Esophagus muscularis mucosa (tissue), 4 donors: ENCODE measurements at regions not wholly inside any gene's neighbourhood (a gene's known extent, or its start where the extent isn't known, plus 50 kb on each side); places are given as distances from the start of the nearest gene placed in this dataset.

Source experiments
- DNase-seq: peaks from one replicate; pipeline ENCODE4 v3.0.0-alpha.2; 2017; ENCODE audit errors: extremely low spot score
- H3K27ac ChIP-seq, 4 donors: fragments of 200-600 bp; sonication (generic); replicated peaks in 1 of 4; 1 replicate in 3 of 4; 2 replicates in 1 of 4; pipeline ENCODE4 v1.5.1; 2016 to 2019; ENCODE audit warnings: mild to moderate bottlenecking in 1 of 4
- H3K27me3 ChIP-seq, 4 donors: fragments of 200-600 bp; sonication (generic); one replicate each; pipeline versions ENCODE4 v1.5.1 to v1.6.0; 2016 to 2019
- H3K36me3 ChIP-seq, 4 donors: fragments of 200-600 bp; sonication (generic); one replicate each; pipeline ENCODE4 v1.5.1; 2016 to 2019
- H3K4me1 ChIP-seq, 4 donors: fragments of 200-600 bp; sonication (generic); one replicate each; pipeline ENCODE4 v1.5.1; 2016 to 2019
- H3K4me3 ChIP-seq, 4 donors: fragments of 200-600 bp; sonication (generic); 1 replicate in 2 of 4; 2 replicates in 2 of 4; pipeline ENCODE4 v1.5.1; 2016 to 2019; ENCODE audit warnings: mild to moderate bottlenecking in 4 of 4, moderate library complexity in 1 of 4
- H3K9me3 ChIP-seq, 4 donors: fragments of 200-600 bp; sonication (generic); 1 replicate in 3 of 4; 2 replicates in 1 of 4; pipeline ENCODE4 v1.5.1; 2016 to 2019
- CTCF ChIP-seq, 3 experiments: fragments of 200-600 bp in 2 of 3; fragments of 450-650 bp in 1 of 3; sonication (generic) in 2 of 3; IDR thresholded peaks; one replicate each; pipeline ENCODE4 v1.5.1; 2017 to 2019; ENCODE audit warnings: antibody characterized with exemption in 3 of 3, mild to moderate bottlenecking in 2 of 3, moderate library complexity in 1 of 3
- EP300 ChIP-seq: sonication (generic); formaldehyde crosslinking; IDR thresholded peaks from one replicate; pipeline ENCODE4 v1.6.1; 2017; ENCODE audit warnings: antibody characterized with exemption
- POLR2A ChIP-seq: fragments of 450-650 bp; IDR thresholded peaks from one replicate; pipeline ENCODE4 v1.6.1; 2017; ENCODE audit warnings: antibody characterized with exemption, moderate library complexity, mild to moderate bottlenecking, low read depth
- POLR2AphosphoS5 ChIP-seq, 2 donors: sonication (generic); formaldehyde crosslinking; IDR thresholded peaks; one replicate each; pipeline ENCODE4 v1.6.1; 2017; ENCODE audit warnings: antibody characterized with exemption in 2 of 2
- whole genome bisulfite sequencing: methylation state at CpG from one replicate; pipeline ENCODE4 v1.1.5; 2018; 5-methylcytosine and 5-hydroxymethylcytosine counted together
- intact Hi-C: fragments of 100-400 bp; cut with DNase I; formaldehyde crosslinking; loops from one replicate; pipeline ENCODE4 v1.15.1; 2023

GRCh38 chr11:126139111-126140091 is 72.0 kb downstream of the RPUSD4 start:
- WGBS: 32% methylated on average over 13 of the region's 13 CpGs
- TF ChIP-seq POLR2AphosphoS5 (IDR thresholded peaks at IDR 0.05): peak in 1 of 2 donors; percentile 78
- TF ChIP-seq EP300: no peak
- intact Hi-C loops: no loop called here
- H3K36me3 ChIP-seq: no peaks in the 10 kb centered on the region
- peak overlapping the region; percentile 74 to 84 (median 78) for H3K27ac ChIP-seq
- H3K27me3 ChIP-seq: no peaks in the 10 kb centered on the region
- H3K9me3 ChIP-seq: no peaks in the 10 kb centered on the region
- DNase-seq: no peak
- H3K4me1 ChIP-seq: peaks cover 48 to 80% (median 77%) of the 10 kb centered on the region in 4 donors
- H3K4me3 ChIP-seq: peak overlapping the region in 3 of 4 donors; percentile 8 to 29 (median 17)

GRCh38 chr11:126138636-126139035 is 72.8 kb downstream of the RPUSD4 start:
- no peaks in the 10 kb centered on the region for H3K27me3 ChIP-seq
- intact Hi-C loops: no loop called here
- H3K9me3 ChIP-seq: no peaks in the 10 kb centered on the region
- TF ChIP-seq POLR2AphosphoS5 (IDR thresholded peaks at IDR 0.05) (no peak), EP300 (no peak), POLR2A (no peak), CTCF (IDR thresholded peaks at IDR 0.05) (no peak)
- peak overlapping the region; percentile 74 to 84 (median 78) for H3K27ac ChIP-seq
- H3K36me3 ChIP-seq: no peaks in the 10 kb centered on the region
- H3K4me3 ChIP-seq: no peak overlapping the region
- DNase-seq: no peak
- peaks cover 48 to 85% (median 80%) of the 10 kb centered on the region in 4 donors for H3K4me1 ChIP-seq
- 48% methylated on average over 4 of the region's 7 CpGs for WGBS

- DNase-seq: no peak
- H3K27me3 ChIP-seq: no peaks in the 10 kb centered on the region
- no peaks in the 10 kb centered on the region for H3K36me3 ChIP-seq
- peak overlapping the region; percentile 25 to 84 (median 54) for H3K27ac ChIP-seq
- H3K9me3 ChIP-seq: no peaks in the 10 kb centered on the region
- 35% methylated on average over 2 of the region's 3 CpGs for WGBS
- TF ChIP-seq CTCF (IDR thresholded peaks at IDR 0.05) (no peak), POLR2AphosphoS5 (IDR thresholded peaks at IDR 0.05) (no peak), POLR2A (no peak), EP300 (no peak)
- H3K4me3 ChIP-seq: no peak overlapping the region
- peaks cover 54 to 98% (median 88%) of the 10 kb centered on the region in 4 donors for H3K4me1 ChIP-seq
- intact Hi-C loops: no loop called here
These were observed 74.3 kb downstream of the RPUSD4 start for GRCh38 chr11:126137136-126137535.

- no peak for TF ChIP-seq POLR2A
- peak; percentile 71 to 78 for TF ChIP-seq POLR2AphosphoS5 (IDR thresholded peaks at IDR 0.05)
- no peak for TF ChIP-seq CTCF (IDR thresholded peaks at IDR 0.05)
- no peak for TF ChIP-seq EP300
- WGBS: 73% methylated on average over 10 of the region's 10 CpGs
- Histone ChIP-seq H3K9me3 (no peaks in the 10 kb centered on the region), H3K27ac (peak overlapping the region; percentile 25 to 84 (median 60)), H3K4me3 (no peak overlapping the region), H3K4me1 (peaks cover 60 to 97% (median 88%) of the 10 kb centered on the region in 4 donors), H3K36me3 (no peaks in the 10 kb centered on the region), H3K27me3 (no peaks in the 10 kb centered on the region)
- intact Hi-C loops: no loop called here
- no peak for DNase-seq
These were observed 73.8 kb upstream of the CDON start for GRCh38 chr11:126136507-126136906.
